GM10248 (cell line): ENCODE measurements at regions not wholly inside any gene's neighbourhood (a gene's known extent, or its start where the extent isn't known, plus 50 kb on each side); places are given as distances from the start of the nearest gene placed in this dataset.

Experiments
- CTCF ChIA-PET: fragments of 300-600 bp; sonication (Branson Sonifier 250); formaldehyde crosslinking; extraction: SDS; loops from one replicate; lab custom pipeline; 2021; ENCODE audit warnings: antibody characterized with exemption; lab: Yijun Ruan, JAX
- POLR2A ChIA-PET: fragments of 350-650 bp; sonication (Branson Sonifier 250); formaldehyde crosslinking; extraction: SDS; loops from one replicate; lab custom pipeline; 2020; ENCODE audit warnings: antibody characterized with exemption; lab: Yijun Ruan, JAX
- DNase-seq: peaks from one replicate; pipeline ENCODE4 v3.0.0; 2012; ENCODE audit errors: extremely low spot score
- TF ChIP-seq, protein P1 (sequence below): IDR thresholded peaks from 2 replicates; pipeline ENCODE4 v1.5.1; 2012; ENCODE audit warnings: mild to moderate bottlenecking, low read depth; ENCODE audit errors: extremely low read depth, missing control alignments, control extremely low read depth

- TF ChIP-seq, protein P1, sequence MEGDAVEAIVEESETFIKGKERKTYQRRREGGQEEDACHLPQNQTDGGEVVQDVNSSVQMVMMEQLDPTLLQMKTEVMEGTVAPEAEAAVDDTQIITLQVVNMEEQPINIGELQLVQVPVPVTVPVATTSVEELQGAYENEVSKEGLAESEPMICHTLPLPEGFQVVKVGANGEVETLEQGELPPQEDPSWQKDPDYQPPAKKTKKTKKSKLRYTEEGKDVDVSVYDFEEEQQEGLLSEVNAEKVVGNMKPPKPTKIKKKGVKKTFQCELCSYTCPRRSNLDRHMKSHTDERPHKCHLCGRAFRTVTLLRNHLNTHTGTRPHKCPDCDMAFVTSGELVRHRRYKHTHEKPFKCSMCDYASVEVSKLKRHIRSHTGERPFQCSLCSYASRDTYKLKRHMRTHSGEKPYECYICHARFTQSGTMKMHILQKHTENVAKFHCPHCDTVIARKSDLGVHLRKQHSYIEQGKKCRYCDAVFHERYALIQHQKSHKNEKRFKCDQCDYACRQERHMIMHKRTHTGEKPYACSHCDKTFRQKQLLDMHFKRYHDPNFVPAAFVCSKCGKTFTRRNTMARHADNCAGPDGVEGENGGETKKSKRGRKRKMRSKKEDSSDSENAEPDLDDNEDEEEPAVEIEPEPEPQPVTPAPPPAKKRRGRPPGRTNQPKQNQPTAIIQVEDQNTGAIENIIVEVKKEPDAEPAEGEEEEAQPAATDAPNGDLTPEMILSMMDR = no peak
- no peak for DNase-seq
- CTCF ChIA-PET = no interaction called here
- POLR2A ChIA-PET = no interaction called here
Observed at GRCh38 chr12:40597133-40597532, 95.1 kb upstream of the CNTN1 start.

DNA sequence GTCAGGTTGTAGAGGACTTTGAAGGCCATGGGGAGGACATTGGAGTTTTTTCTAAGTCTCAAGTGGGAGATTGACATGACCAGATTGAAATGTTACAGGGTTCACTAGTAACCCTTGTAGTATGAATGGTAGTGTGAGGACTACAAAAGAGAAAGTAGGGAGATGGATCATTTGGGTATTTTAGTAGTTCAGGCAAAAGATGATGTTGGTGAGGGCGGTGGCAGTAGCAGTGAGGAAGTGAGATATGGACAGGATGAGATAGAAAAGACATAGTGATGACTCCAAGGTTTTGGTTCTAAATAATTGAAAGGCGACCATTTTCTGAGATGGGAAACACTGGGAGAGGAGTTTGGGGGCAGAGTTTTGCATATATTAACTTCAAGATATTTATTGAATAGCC is 94.2 kb upstream of the CNTN1 start:
- POLR2A ChIA-PET = no interaction called here
- DNase-seq = no peak
- CTCF ChIA-PET = no interaction called here
- TF ChIP-seq, protein P1 = no peak

- TF ChIP-seq, protein P1 = no peak
- ChIA-PET CTCF (interaction anchor here (1.0 to 1.8 kb wide), 3 partner anchors 11 to 155 kb away, joined by 3 to 4 read pairs (median 3); no protein-coding TSS in a partner anchor), POLR2A (no interaction called here)
Observed at GRCh38 chr12:40602562-40602961, 89.7 kb upstream of the CNTN1 start.

DNA sequence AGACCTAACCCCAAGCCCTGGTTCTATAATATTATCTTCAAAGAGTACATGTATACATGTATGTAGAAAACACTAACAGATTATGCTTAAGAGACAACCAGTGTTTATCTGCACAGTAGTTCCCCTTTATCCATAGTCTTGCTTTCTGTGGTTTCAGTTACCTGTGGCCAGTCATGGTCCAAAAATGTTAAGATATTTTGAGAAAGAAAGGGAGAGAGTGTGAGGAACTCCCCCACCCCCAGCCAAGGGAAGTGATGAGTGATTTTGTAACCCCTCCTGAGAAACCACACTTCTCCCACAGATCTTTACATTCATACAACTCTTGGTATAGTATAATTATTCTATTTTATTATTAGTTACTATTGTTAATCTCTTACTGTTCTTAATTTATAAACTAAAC is 77.3 kb upstream of the CNTN1 start:
- no peak for DNase-seq
- POLR2A ChIA-PET = no interaction called here
- TF ChIP-seq, protein P1 = no peak
- CTCF ChIA-PET = no interaction called here

More at GRCh38 chr12:40602562-40602961, 89.7 kb upstream of the CNTN1 start:
- DNase-seq = no peak

GRCh38 chr12:40615590-40615989 is 76.6 kb upstream of the CNTN1 start:
- DNase-seq = no peak
- ChIA-PET POLR2A (no interaction called here), CTCF (interaction anchor here (0.7 to 1.1 kb wide), 2 partner anchors 26 to 307 kb away, joined by 3 read pairs; no protein-coding TSS in a partner anchor)
- TF ChIP-seq, protein P1 = no peak

DNA sequence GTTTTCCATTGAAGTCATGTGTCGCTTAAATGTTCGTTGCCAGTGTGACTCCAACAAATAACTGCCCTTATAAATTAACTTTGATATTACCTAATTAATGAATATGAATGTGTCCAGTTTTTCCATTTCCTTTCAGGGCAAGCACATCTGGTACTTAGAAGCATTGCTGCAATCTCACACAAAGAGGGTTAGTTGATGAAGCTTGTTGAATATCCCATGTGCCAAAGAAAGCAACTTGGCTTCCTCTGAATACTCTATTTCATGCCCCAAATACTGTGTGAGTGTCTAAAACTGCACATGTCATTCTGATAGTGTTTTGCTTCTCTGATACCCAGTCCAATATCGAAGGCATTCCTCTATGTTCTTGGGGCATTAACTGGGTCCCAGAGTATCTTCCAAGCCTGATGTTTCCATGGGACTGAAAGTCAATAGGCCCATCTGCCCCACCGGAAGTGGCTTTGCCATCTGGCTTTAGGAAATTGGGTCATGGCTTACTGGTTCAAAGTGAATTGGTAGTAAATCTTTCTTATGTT is 75.8 kb upstream of the CNTN1 start:
- TF ChIP-seq, protein P1 = no peak
- DNase-seq = no peak
- ChIA-PET POLR2A (no interaction called here), CTCF (interaction anchor here (1.1 kb wide), 1 partner anchor 306 kb away, joined by 3 read pairs; no protein-coding TSS in a partner anchor)

DNA sequence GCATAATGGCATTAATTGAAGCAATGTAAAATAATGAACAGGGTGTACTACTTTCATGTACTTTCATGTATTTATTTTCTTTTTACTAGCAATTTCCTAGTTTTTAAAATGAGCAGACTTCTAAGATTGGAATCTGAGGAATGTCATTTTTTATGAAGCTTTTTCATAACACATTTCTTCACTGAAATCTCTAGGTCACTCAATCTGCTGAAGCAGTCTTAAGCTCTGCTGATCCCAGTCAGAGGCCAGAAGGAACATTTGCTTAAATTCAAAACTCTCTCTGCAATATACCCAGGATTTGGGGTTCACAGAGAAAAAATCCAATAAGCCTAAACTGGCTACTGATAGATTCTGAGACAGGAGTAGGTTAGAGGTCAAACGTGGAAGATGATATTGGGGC is 73.6 kb upstream of the CNTN1 start:
- TF ChIP-seq, protein P1 = no peak
- CTCF ChIA-PET = interaction anchor here (1.3 kb wide), 1 partner anchor 11 kb away, joined by 3 read pairs; no protein-coding TSS in a partner anchor
- POLR2A ChIA-PET = no interaction called here
- no peak for DNase-seq
